ENCODE measurements at regions not wholly inside any gene's neighbourhood (a gene's known extent, or its start where the extent isn't known, plus 50 kb on each side); places are given as distances from the start of the nearest gene placed in this dataset.

- no peak for TF ChIP-seq EZH2 (IDR thresholded peaks at IDR 0.05; ENCODE audit: borderline replicate concordance, low read depth, low read length, poor library complexity, severe bottlenecking)
- TF ChIP-seq CTCF (conservative IDR thresholded peaks at IDR 0.05; ENCODE audit: low read depth, low read length) = no peak
- Histone ChIP-seq H3K27me3 (replicated peaks; ENCODE audit: insufficient read depth, low read depth, low read length, poor library complexity) (no peaks in the 10 kb centered on the region), H3K9me3 (ENCODE audit: low read depth, low read length, poor library complexity, severe bottlenecking) (no peaks in the 10 kb centered on the region), H3K27ac (ENCODE audit: low read depth, low read length, poor library complexity, severe bottlenecking) (no peak overlapping the region), H3K4me3 (ENCODE audit: low read depth, low read length, poor library complexity, severe bottlenecking) (no peak overlapping the region), H3K36me3 (ENCODE audit: insufficient read depth, low read length, poor library complexity, severe bottlenecking) (no peaks in the 10 kb centered on the region), H3K4me1 (ENCODE audit: insufficient read depth, low read length, poor library complexity, severe bottlenecking) (no peaks in the 10 kb centered on the region)
- no TSS peak for BruUV-seq (replicated peaks)
- CTCF ChIA-PET = no interaction called here
- intact Hi-C loops (cut with micrococcal nuclease; ENCODE audit: unreplicated experiment) = no loop called here
- POLR2A ChIA-PET (ENCODE audit: low non-redundant PET) = no interaction called here
- DNase-seq (ENCODE audit: low spot score) = no peak
Measured at GRCh38 chr9:99680191-99680590, 141.5 kb upstream of the NR4A3 start.

- Histone ChIP-seq H3K4me3 (ENCODE audit: low read depth, low read length, poor library complexity, severe bottlenecking) (no peak overlapping the region), H3K36me3 (ENCODE audit: insufficient read depth, low read length, poor library complexity, severe bottlenecking) (no peaks in the 10 kb centered on the region), H3K27me3 (replicated peaks; ENCODE audit: insufficient read depth, low read depth, low read length, poor library complexity) (no peaks in the 10 kb centered on the region), H3K4me1 (ENCODE audit: insufficient read depth, low read length, poor library complexity, severe bottlenecking) (no peaks in the 10 kb centered on the region), H3K27ac (ENCODE audit: low read depth, low read length, poor library complexity, severe bottlenecking) (no peak overlapping the region), H3K9me3 (ENCODE audit: low read depth, low read length, poor library complexity, severe bottlenecking) (no peaks in the 10 kb centered on the region)
- TF ChIP-seq EZH2 (IDR thresholded peaks at IDR 0.05; ENCODE audit: borderline replicate concordance, low read depth, low read length, poor library complexity, severe bottlenecking) = no peak
- TF ChIP-seq CTCF (conservative IDR thresholded peaks at IDR 0.05; ENCODE audit: low read depth, low read length) = no peak
- intact Hi-C loops (cut with micrococcal nuclease; ENCODE audit: unreplicated experiment) = no loop called here
- POLR2A ChIA-PET (ENCODE audit: low non-redundant PET) = no interaction called here
- CTCF ChIA-PET = no interaction called here
- DNase-seq (ENCODE audit: low spot score) = no peak
- BruUV-seq (replicated peaks) = no TSS peak
Measured at GRCh38 chr9:99681113-99681512, 140.6 kb upstream of the NR4A3 start.

GRCh38 chr9:99682378-99682777 lies 139.3 kb upstream of the NR4A3 start:
- no peak overlapping the region for H3K4me3 ChIP-seq (ENCODE audit: low read depth, low read length, poor library complexity, severe bottlenecking)
- POLR2A ChIA-PET (ENCODE audit: low non-redundant PET) = no interaction called here
- no TSS peak for BruUV-seq (replicated peaks)
- intact Hi-C loops (cut with micrococcal nuclease; ENCODE audit: unreplicated experiment) = no loop called here
- CTCF ChIA-PET = no interaction called here
- H3K4me1 ChIP-seq (ENCODE audit: insufficient read depth, low read length, poor library complexity, severe bottlenecking) = no peaks in the 10 kb centered on the region
- no peaks in the 10 kb centered on the region for H3K9me3 ChIP-seq (ENCODE audit: low read depth, low read length, poor library complexity, severe bottlenecking)
- H3K27me3 ChIP-seq (replicated peaks; ENCODE audit: insufficient read depth, low read depth, low read length, poor library complexity) = no peaks in the 10 kb centered on the region
- H3K27ac ChIP-seq (ENCODE audit: low read depth, low read length, poor library complexity, severe bottlenecking) = no peak overlapping the region
- no peaks in the 10 kb centered on the region for H3K36me3 ChIP-seq (ENCODE audit: insufficient read depth, low read length, poor library complexity, severe bottlenecking)
- no peak for TF ChIP-seq CTCF (conservative IDR thresholded peaks at IDR 0.05; ENCODE audit: low read depth, low read length)
- no peak for TF ChIP-seq EZH2 (IDR thresholded peaks at IDR 0.05; ENCODE audit: borderline replicate concordance, low read depth, low read length, poor library complexity, severe bottlenecking)
- no peak for DNase-seq (ENCODE audit: low spot score)

Measured in A673 (cell line).